H9 (cell line): ENCODE measurements at regions not wholly inside any gene's neighbourhood (a gene's known extent, or its start where the extent isn't known, plus 50 kb on each side); places are given as distances from the start of the nearest gene placed in this dataset.

Experiments
- DNase-seq: peaks from one replicate; pipeline ENCODE4 v3.0.0-alpha.2; 2017
- H2AFZ ChIP-seq: one replicate; pipeline ENCODE4 v1.6.1; 2013; ENCODE audit warnings: mild to moderate bottlenecking, low read length, control low read depth, moderate library complexity
- H2AK5ac ChIP-seq: 2 replicates; pipeline ENCODE4 v1.6.1; 2013; ENCODE audit warnings: low read length, control low read depth, mixed read lengths; ENCODE audit not compliant: insufficient read length
- H2BK120ac ChIP-seq: one replicate; pipeline ENCODE4 v1.6.1; 2013; ENCODE audit warnings: low read depth, mild to moderate bottlenecking, low read length, control low read depth, inconsistent platforms; ENCODE audit not compliant: poor library complexity, severe bottlenecking
- H2BK12ac ChIP-seq: 2 replicates; pipeline ENCODE4 v1.6.1; 2013; ENCODE audit warnings: low read length, control low read depth, mixed read lengths, low read depth; ENCODE audit not compliant: insufficient read length
- H2BK15ac ChIP-seq: 2 replicates; pipeline ENCODE4 v1.6.1; 2013; ENCODE audit warnings: low read depth, low read length, control low read depth
- H2BK20ac ChIP-seq: one replicate; pipeline ENCODE4 v1.6.1; 2013; ENCODE audit warnings: low read depth, mild to moderate bottlenecking, low read length, control low read depth, inconsistent platforms; ENCODE audit not compliant: poor library complexity, severe bottlenecking
- H2BK5ac ChIP-seq: 2 replicates; pipeline ENCODE4 v1.6.1; 2013; ENCODE audit warnings: low read length, control low read depth, mixed read lengths; ENCODE audit not compliant: insufficient read length
- H3K14ac ChIP-seq: 2 replicates; pipeline ENCODE4 v1.6.1; 2013; ENCODE audit warnings: low read length, control low read depth; ENCODE audit not compliant: insufficient read depth
- H3K18ac ChIP-seq: 2 replicates; pipeline ENCODE4 v1.6.1; 2013; ENCODE audit warnings: low read depth, mild to moderate bottlenecking, mixed read lengths, low read length, control low read depth; ENCODE audit not compliant: insufficient read length
- H3K23ac ChIP-seq: 2 replicates; pipeline ENCODE4 v1.6.1; 2013; ENCODE audit warnings: low read length, control low read depth, mixed read lengths, low read depth; ENCODE audit not compliant: insufficient read length
- H3K23me2 ChIP-seq: 2 replicates; pipeline ENCODE4 v1.6.1; 2013; ENCODE audit warnings: low read depth, mild to moderate bottlenecking, mixed read lengths, low read length, control low read depth; ENCODE audit not compliant: insufficient read length, poor library complexity, severe bottlenecking
- H3K27ac ChIP-seq: 2 replicates; pipeline ENCODE4 v1.5.1; 2013; ENCODE audit warnings: low read length, control low read depth, mixed read lengths, low read depth; ENCODE audit not compliant: insufficient read length
- H3K27me3 ChIP-seq: 2 replicates; pipeline ENCODE4 v1.6.1; 2013; ENCODE audit warnings: low read length, control low read depth, inconsistent platforms; ENCODE audit not compliant: insufficient read depth
- H3K4ac ChIP-seq: 2 replicates; pipeline ENCODE4 v1.6.1; 2013; ENCODE audit warnings: low read depth, mild to moderate bottlenecking, control low read depth, inconsistent platforms, low read length, moderate library complexity
- H3K4me1 ChIP-seq: 2 replicates; pipeline ENCODE4 v1.6.1; 2013; ENCODE audit warnings: low read length, control low read depth, inconsistent platforms; ENCODE audit not compliant: insufficient read depth
- H3K4me2 ChIP-seq: 2 replicates; pipeline ENCODE4 v1.6.1; 2013; ENCODE audit warnings: low read length, control low read depth, mixed read lengths; ENCODE audit not compliant: insufficient read length, insufficient read depth
- H3K56ac ChIP-seq: 2 replicates; pipeline ENCODE4 v1.6.1; 2013; ENCODE audit warnings: low read depth, mild to moderate bottlenecking, mixed read lengths, low read length, control low read depth; ENCODE audit not compliant: insufficient read length
- H3K79me1 ChIP-seq: 2 replicates; pipeline ENCODE4 v1.6.1; 2013; ENCODE audit warnings: low read depth, mild to moderate bottlenecking, moderate library complexity, low read length, control low read depth, inconsistent platforms; ENCODE audit not compliant: insufficient read depth, poor library complexity, severe bottlenecking
- H3K79me2 ChIP-seq: 2 replicates; pipeline ENCODE4 v1.6.1; 2013; ENCODE audit warnings: low read length, control low read depth, inconsistent platforms; ENCODE audit not compliant: insufficient read depth
- H3K9ac ChIP-seq: 2 replicates; pipeline ENCODE4 v1.6.1; 2013; ENCODE audit warnings: low read length, control low read depth, mixed read lengths; ENCODE audit not compliant: insufficient read length; ENCODE audit errors: extremely low read depth
- H3K9me3 ChIP-seq: one replicate; pipeline ENCODE4 v1.6.1; 2013; ENCODE audit warnings: low read depth, low read length, inconsistent platforms; ENCODE audit not compliant: control insufficient read depth
- H3T11ph ChIP-seq: one replicate; pipeline ENCODE4 v1.6.1; 2013; ENCODE audit warnings: mild to moderate bottlenecking, low read length, control low read depth, inconsistent platforms
- H4K20me1 ChIP-seq: one replicate; pipeline ENCODE4 v1.6.1; 2013; ENCODE audit not compliant: control insufficient read depth, insufficient read length, insufficient read depth
- H4K5ac ChIP-seq: 2 replicates; pipeline ENCODE4 v1.6.1; 2013; ENCODE audit warnings: low read depth, mild to moderate bottlenecking, mixed read lengths, low read length, control low read depth; ENCODE audit not compliant: insufficient read length
- H4K8ac ChIP-seq: replicated peaks from 2 replicates; pipeline ENCODE4 v1.6.1; 2013; ENCODE audit warnings: low read length, control low read depth, mixed read lengths, low read depth; ENCODE audit not compliant: insufficient read length
- H4K91ac ChIP-seq: 2 replicates; pipeline ENCODE4 v1.6.1; 2013; ENCODE audit warnings: low read depth, mild to moderate bottlenecking, moderate library complexity, mixed read lengths, low read length, control low read depth; ENCODE audit not compliant: insufficient read length
- H3K27ac Mint-ChIP-seq, 3 experiments: 2 replicates in 2 of 3; 3 replicates in 1 of 3; pipeline ENCODE4 v1.8.0; 2020 to 2021; ENCODE audit warnings: mixed read lengths in 3 of 3, mild to moderate bottlenecking in 1 of 3, moderate library complexity in 1 of 3
- H3K27me3 Mint-ChIP-seq: 2 replicates; pipeline ENCODE4 v1.8.0; 2021; ENCODE audit warnings: low read depth, mild to moderate bottlenecking, moderate library complexity, mixed read lengths
- H3K36me3 Mint-ChIP-seq, 3 experiments: 2 replicates in 2 of 3; 3 replicates in 1 of 3; pipeline ENCODE4 v1.8.0; 2020 to 2021; ENCODE audit warnings: low read depth in 3 of 3, mixed read lengths in 3 of 3; ENCODE audit not compliant: insufficient read depth in 1 of 3
- H3K4me1 Mint-ChIP-seq, 2 experiments: 2 replicates each; pipeline ENCODE4 v1.8.0; 2020; ENCODE audit warnings: mixed read lengths in 2 of 2
- H3K4me3 Mint-ChIP-seq, 2 experiments: 2 replicates in 1 of 2; 3 replicates in 1 of 2; pipeline ENCODE4 v1.8.0; 2020 to 2021; ENCODE audit warnings: mild to moderate bottlenecking in 2 of 2, mixed read lengths in 2 of 2, moderate library complexity in 1 of 2
- H3K9me3 Mint-ChIP-seq, 2 experiments: 2 replicates in 1 of 2; 3 replicates in 1 of 2; pipeline ENCODE4 v1.8.0; 2020; ENCODE audit warnings: mild to moderate bottlenecking in 2 of 2, mixed read lengths in 2 of 2, moderate library complexity in 1 of 2
- CTCF ChIP-seq: fragments of 200-600 bp; sonication (generic); conservative IDR thresholded peaks from 3 replicates; pipeline ENCODE4 v1.8.0; 2021; ENCODE audit warnings: antibody characterized with exemption, mild to moderate bottlenecking
- WGBS: extraction: QIAGEN DNeasy Blood & Tissue Kit; methylation state at CpG from one replicate; pipeline ENCODE4 v1.1.7; 2013; ENCODE audit warnings: missing lambda C conversion rate, low lambda C conversion rate, mixed read lengths; ENCODE audit not compliant: insufficient read length; ENCODE audit errors: extremely low coverage; 5-methylcytosine and 5-hydroxymethylcytosine counted together

- no peak for TF ChIP-seq CTCF
- no peak overlapping the region for H3K23ac ChIP-seq
- H3K27ac Mint-ChIP-seq, result peak overlapping the region in 2 of 3 experiments; percentile 53 to 71; a peak in 3 of 7 replicates
Measured at GRCh38 chr4:43875655-43876054, 573.0 kb downstream of the KCTD8 start.

More at GRCh38 chr4:43875655-43876054, 573.0 kb downstream of the KCTD8 start:
- Histone ChIP-seq H3K27me3 (no peaks in the 10 kb centered on the region), H3K27ac (no peak overlapping the region), H2BK20ac (no peak overlapping the region), H2BK120ac (no peak overlapping the region), H3K4ac (no peak overlapping the region), H4K20me1 (no peaks in the 10 kb centered on the region), H3K9me3 (no peaks in the 10 kb centered on the region), H2BK5ac (no peak overlapping the region), H3K23me2 (no peaks in the 10 kb centered on the region), H2AK5ac (no peak overlapping the region), H3T11ph (no peak overlapping the region), H3K56ac (no peak overlapping the region), H4K91ac (no peak overlapping the region), H4K8ac (no peak overlapping the region), H3K14ac (no peak overlapping the region), H2BK12ac (no peak overlapping the region), H3K79me1 (no peaks in the 10 kb centered on the region), H2AFZ (no peak overlapping the region), H3K9ac (no peak overlapping the region), H3K4me1 (no peaks in the 10 kb centered on the region), H3K79me2 (no peaks in the 10 kb centered on the region), H2BK15ac (no peak overlapping the region), H3K4me2 (no peak overlapping the region), H4K5ac (no peak overlapping the region), H3K18ac (no peak overlapping the region)
- H3K4me1 Mint-ChIP-seq, result peaks cover 9 to 13% of the 10 kb centered on the region in 2 experiments
- WGBS, result no CpG with 5 or more reads among the region's 4 CpGs
- H3K9me3 Mint-ChIP-seq, result peaks cover 11 to 13% of the 10 kb centered on the region in 2 experiments
- H3K27me3 Mint-ChIP-seq, result no peaks in the 10 kb centered on the region
- no peak overlapping the region for H3K4me3 Mint-ChIP-seq
- no peak for DNase-seq
- peaks cover 6 to 24% (median 10%) of the 10 kb centered on the region in 3 experiments for H3K36me3 Mint-ChIP-seq
